Mammary epithelial cell (primary cell): ENCODE measurements at regions not wholly inside any gene's neighbourhood (a gene's known extent, or its start where the extent isn't known, plus 50 kb on each side); places are given as distances from the start of the nearest gene placed in this dataset.

Experiments
- CTCF ChIP-seq, 2 donors: IDR thresholded peaks in 1 of 2; conservative IDR thresholded peaks in 1 of 2; 2 replicates each; pipeline ENCODE4 v1.5.1; 2011 to 2012; ENCODE audit warnings: inconsistent platforms in 2 of 2, low read length in 2 of 2, mild to moderate bottlenecking in 2 of 2, control low read depth in 1 of 2, low read depth in 1 of 2; ENCODE audit not compliant: insufficient read depth in 1 of 2; ENCODE audit errors: extremely low read depth in 1 of 2
- EZH2 ChIP-seq: IDR thresholded peaks from 2 replicates; pipeline ENCODE4 v1.6.1; 2012; ENCODE audit warnings: low read length, inconsistent platforms, borderline replicate concordance

GRCh38 chr2:138962686-138963085, 182.5 kb upstream of the NXPH2 start:
- TF ChIP-seq EZH2 (no peak), CTCF (conservative IDR thresholded peaks at IDR 0.05 in 1 of 2, IDR thresholded peaks at IDR 0.05 in 1 of 2; ENCODE audit: extremely low read depth in 1 of 2, insufficient read depth in 1 of 2, low read depth in 1 of 2, low read length in 2 of 2) (no peak)
